PC-9 (cell line): ENCODE measurements at regions not wholly inside any gene's neighbourhood (a gene's known extent, or its start where the extent isn't known, plus 50 kb on each side); places are given as distances from the start of the nearest gene placed in this dataset.

Source experiments
- BruUV-seq: library from RNA; stranded (reverse); fragments of 400-500 nt; replicated peaks from 2 replicates; lab custom pipeline; 2021; lab: Mats Ljungman, UMichigan
- CTCF ChIA-PET: fragments of 300-600 bp; sonication (Branson Sonifier 250); formaldehyde crosslinking; loops from one replicate; lab custom pipeline; 2022; ENCODE audit warnings: antibody characterized with exemption; lab: Charles Lee
- POLR2A ChIA-PET: fragments of 300-600 bp; sonication (Branson Sonifier 250); formaldehyde crosslinking; loops from one replicate; lab custom pipeline; 2022; ENCODE audit warnings: antibody characterized with exemption; ENCODE audit not compliant: unreplicated experiment; lab: Charles Lee
- DNase-seq, 2 experiments: peaks; one replicate each; pipeline versions ENCODE4 v3.0.0 to v3.0.0-alpha.2; 2015 to 2022; ENCODE audit warnings: mixed read lengths in 1 of 2
- H2AFZ ChIP-seq: fragments of 200-600 bp; sonication (generic); 2 replicates; pipeline ENCODE4 v1.8.1; 2017; ENCODE audit warnings: antibody characterized with exemption
- H3F3A ChIP-seq: fragments of 200-600 bp; sonication (generic); 2 replicates; pipeline ENCODE4 v1.8.1; 2017; ENCODE audit warnings: antibody characterized with exemption, mild to moderate bottlenecking, low read depth; ENCODE audit not compliant: insufficient read depth
- H3K27ac ChIP-seq: fragments of 200-600 bp; sonication (generic); 2 replicates; pipeline ENCODE4 v1.6.1; 2016; ENCODE audit warnings: mixed run types
- H3K27me3 ChIP-seq: fragments of 200-600 bp; sonication (generic); 2 replicates; pipeline ENCODE4 v1.6.1; 2016; ENCODE audit warnings: low read depth, mixed run types; ENCODE audit not compliant: insufficient read depth
- H3K36me3 ChIP-seq: fragments of 200-600 bp; sonication (generic); 2 replicates; pipeline ENCODE4 v1.6.1; 2016; ENCODE audit warnings: low read depth, mixed run types
- H3K4me1 ChIP-seq: fragments of 200-600 bp; sonication (generic); replicated peaks from 2 replicates; pipeline ENCODE4 v1.6.1; 2016; ENCODE audit warnings: mixed run types; ENCODE audit not compliant: insufficient read depth
- H3K4me2 ChIP-seq: fragments of 200-600 bp; sonication (generic); 2 replicates; pipeline ENCODE4 v1.6.1; 2017; ENCODE audit warnings: mixed run types
- H3K4me3 ChIP-seq: fragments of 200-600 bp; sonication (generic); 2 replicates; pipeline ENCODE4 v1.6.1; 2016; ENCODE audit warnings: mixed run types
- H3K79me2 ChIP-seq: fragments of 200-600 bp; sonication (generic); 2 replicates; pipeline ENCODE4 v1.6.1; 2017; ENCODE audit warnings: low read depth, mixed run types
- H3K9me2 ChIP-seq: fragments of 200-600 bp; sonication (generic); 2 replicates; pipeline ENCODE4 v1.8.1; 2017; ENCODE audit warnings: mild to moderate bottlenecking; ENCODE audit not compliant: insufficient read depth
- H3K9me3 ChIP-seq: fragments of 200-600 bp; sonication (generic); 2 replicates; pipeline ENCODE4 v1.8.1; 2016; ENCODE audit warnings: low read depth; ENCODE audit not compliant: insufficient read depth
- H4K20me1 ChIP-seq: fragments of 200-600 bp; sonication (generic); 2 replicates; pipeline ENCODE4 v1.8.1; 2017; ENCODE audit not compliant: insufficient read depth
- EZH2 ChIP-seq: fragments of 200-600 bp; sonication (generic); IDR thresholded peaks from 2 replicates; pipeline ENCODE4 v1.8.0; 2017; ENCODE audit warnings: antibody characterized with exemption, low read depth
- intact Hi-C: fragments of 100-400 bp; cut with micrococcal nuclease; formaldehyde crosslinking; loops from one replicate; pipeline ENCODE4 v1.10.0; 2022; ENCODE audit not compliant: unreplicated experiment
- TF ChIP-seq, protein P1 (sequence below): fragments of 200-600 bp; sonication (generic); conservative IDR thresholded peaks from 2 replicates; pipeline ENCODE4 v1.6.1; 2017; ENCODE audit warnings: mixed run types, antibody characterized with exemption, mild to moderate bottlenecking, moderate library complexity

DNA sequence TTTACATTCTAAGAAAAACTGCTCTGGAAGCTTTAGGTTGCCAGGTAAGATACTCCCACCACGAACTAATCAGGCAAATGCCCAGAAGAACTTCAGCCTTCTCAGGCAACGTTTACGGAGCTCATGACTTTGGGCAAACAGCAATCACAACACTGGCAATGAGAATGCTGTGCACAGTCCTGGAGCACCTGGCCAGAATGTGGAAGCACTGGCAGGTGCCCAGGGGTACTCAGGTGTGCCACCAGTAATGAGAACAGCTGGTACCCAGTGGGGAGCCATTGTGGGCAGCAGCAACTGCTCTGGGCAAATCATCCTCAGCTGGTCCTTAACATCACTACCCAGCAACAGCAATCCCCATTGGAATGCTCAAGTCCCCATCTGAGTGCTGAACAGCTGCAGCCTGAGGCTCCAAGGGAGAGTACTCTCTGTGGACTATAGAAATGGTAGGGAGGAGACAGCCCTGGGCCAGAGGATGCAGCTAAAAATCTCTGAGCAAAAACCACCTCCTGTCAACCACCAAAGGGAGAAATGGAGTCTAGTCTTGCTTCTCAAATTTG, 210.0 kb downstream of the FOXO1 start:
- TF ChIP-seq, protein P1, sequence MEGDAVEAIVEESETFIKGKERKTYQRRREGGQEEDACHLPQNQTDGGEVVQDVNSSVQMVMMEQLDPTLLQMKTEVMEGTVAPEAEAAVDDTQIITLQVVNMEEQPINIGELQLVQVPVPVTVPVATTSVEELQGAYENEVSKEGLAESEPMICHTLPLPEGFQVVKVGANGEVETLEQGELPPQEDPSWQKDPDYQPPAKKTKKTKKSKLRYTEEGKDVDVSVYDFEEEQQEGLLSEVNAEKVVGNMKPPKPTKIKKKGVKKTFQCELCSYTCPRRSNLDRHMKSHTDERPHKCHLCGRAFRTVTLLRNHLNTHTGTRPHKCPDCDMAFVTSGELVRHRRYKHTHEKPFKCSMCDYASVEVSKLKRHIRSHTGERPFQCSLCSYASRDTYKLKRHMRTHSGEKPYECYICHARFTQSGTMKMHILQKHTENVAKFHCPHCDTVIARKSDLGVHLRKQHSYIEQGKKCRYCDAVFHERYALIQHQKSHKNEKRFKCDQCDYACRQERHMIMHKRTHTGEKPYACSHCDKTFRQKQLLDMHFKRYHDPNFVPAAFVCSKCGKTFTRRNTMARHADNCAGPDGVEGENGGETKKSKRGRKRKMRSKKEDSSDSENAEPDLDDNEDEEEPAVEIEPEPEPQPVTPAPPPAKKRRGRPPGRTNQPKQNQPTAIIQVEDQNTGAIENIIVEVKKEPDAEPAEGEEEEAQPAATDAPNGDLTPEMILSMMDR = no peak
- ChIA-PET POLR2A (no interaction called here), CTCF (no interaction called here)

DNA sequence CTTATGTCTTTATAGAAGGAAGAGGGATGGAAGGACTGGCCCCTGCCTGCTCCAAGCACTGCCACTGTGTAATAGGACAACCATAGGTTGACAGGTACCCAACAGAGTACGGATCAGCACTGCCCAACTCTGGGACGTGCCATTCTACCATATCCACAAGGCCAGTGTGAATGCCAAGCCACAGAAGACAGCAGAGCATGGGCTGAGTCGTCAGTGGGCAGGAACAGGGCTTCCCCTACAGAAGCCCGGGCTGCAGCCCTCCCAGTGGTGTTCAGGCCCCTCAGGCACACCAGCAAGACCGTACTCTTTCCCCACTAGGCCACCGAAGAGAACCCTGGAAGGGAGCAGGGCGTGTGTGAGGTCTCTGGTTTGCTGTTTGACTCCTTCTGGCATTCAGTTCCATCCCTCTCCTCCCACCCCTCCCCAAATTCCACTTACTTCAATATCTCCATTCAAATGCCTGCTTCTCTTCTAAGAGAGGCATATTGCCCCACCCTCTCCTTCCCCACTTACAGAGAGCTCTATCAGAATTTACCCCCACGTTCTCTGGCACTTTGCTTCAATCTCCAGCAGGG, 209.4 kb downstream of the FOXO1 start:
- intact Hi-C loops = no loop called here
- Histone ChIP-seq H3K79me2 (no peaks in the 10 kb centered on the region), H2AFZ (no peak overlapping the region), H3F3A (peaks cover 25% of the 10 kb centered on the region), H3K4me3 (no peak overlapping the region), H3K27ac (no peak overlapping the region), H3K9me3 (no peaks in the 10 kb centered on the region), H3K36me3 (no peaks in the 10 kb centered on the region), H3K9me2 (no peaks in the 10 kb centered on the region), H3K27me3 (no peaks in the 10 kb centered on the region), H3K4me2 (no peak overlapping the region), H3K4me1 (peaks cover 24% of the 10 kb centered on the region), H4K20me1 (no peaks in the 10 kb centered on the region)
- ChIA-PET POLR2A (no interaction called here), CTCF (no interaction called here)
- no TSS peak for BruUV-seq
- no peak for TF ChIP-seq EZH2
- TF ChIP-seq, protein P1 = no peak
- no peak for DNase-seq

More for the DNA sequence above, 210.0 kb downstream of the FOXO1 start:
- Histone ChIP-seq H2AFZ (no peak overlapping the region), H3K9me2 (no peaks in the 10 kb centered on the region), H3K27me3 (no peaks in the 10 kb centered on the region), H3K4me3 (no peak overlapping the region), H3K9me3 (no peaks in the 10 kb centered on the region), H3F3A (peaks cover 26% of the 10 kb centered on the region), H3K36me3 (no peaks in the 10 kb centered on the region), H3K27ac (no peak overlapping the region), H3K4me2 (no peak overlapping the region), H4K20me1 (no peaks in the 10 kb centered on the region), H3K79me2 (no peaks in the 10 kb centered on the region), H3K4me1 (peaks cover 30% of the 10 kb centered on the region)
- no TSS peak for BruUV-seq
- DNase-seq = no peak
- intact Hi-C loops = no loop called here

- POLR2A ChIA-PET = no interaction called here
- no TSS peak for BruUV-seq
Observed at GRCh38 chr13:40457929-40458719, 208.3 kb downstream of the FOXO1 start.

More at GRCh38 chr13:40457929-40458719, 208.3 kb downstream of the FOXO1 start:
- no peak for TF ChIP-seq EZH2
- TF ChIP-seq, protein P1 = no peak
- intact Hi-C loops = no loop called here
- H3K4me3 ChIP-seq = no peak overlapping the region
- no peaks in the 10 kb centered on the region for H3K27me3 ChIP-seq
- CTCF ChIA-PET = no interaction called here
- H3F3A ChIP-seq = peaks cover 15% of the 10 kb centered on the region
- no peaks in the 10 kb centered on the region for H3K9me2 ChIP-seq
- no peak overlapping the region for H3K4me2 ChIP-seq
- DNase-seq = no peak
- no peaks in the 10 kb centered on the region for H3K79me2 ChIP-seq
- no peak overlapping the region for H2AFZ ChIP-seq
- H3K27ac ChIP-seq = no peak overlapping the region
- no peaks in the 10 kb centered on the region for H3K36me3 ChIP-seq
- H3K9me3 ChIP-seq = no peaks in the 10 kb centered on the region
- peaks cover 14% of the 10 kb centered on the region for H3K4me1 ChIP-seq
- no peaks in the 10 kb centered on the region for H4K20me1 ChIP-seq
